Liver (tissue), 7 donors: ENCODE measurements at regions not wholly inside any gene's neighbourhood (a gene's known extent, or its start where the extent isn't known, plus 50 kb on each side); places are given as distances from the start of the nearest gene placed in this dataset.

Source experiments
- DNase-seq: peaks from one replicate; pipeline ENCODE4 v3.0.0-alpha.2; 2017; ENCODE audit warnings: low spot score
- H3K27ac ChIP-seq, 2 donors: one replicate each; pipeline ENCODE4 v1.7.0; 2013; ENCODE audit warnings: inconsistent platforms in 2 of 2, low read length in 2 of 2, control low read depth in 1 of 2, low read depth in 1 of 2, mild to moderate bottlenecking in 1 of 2
- H3K27me3 ChIP-seq, 4 donors: one replicate each; pipeline versions ENCODE4 v1.6.1 to v1.7.0; 2013; ENCODE audit warnings: low read length in 3 of 4, inconsistent platforms in 1 of 4, mild to moderate bottlenecking in 1 of 4, moderate library complexity in 1 of 4; ENCODE audit not compliant: control insufficient read depth in 4 of 4, insufficient read depth in 4 of 4
- H3K36me3 ChIP-seq, 4 donors: one replicate each; pipeline versions ENCODE4 v1.6.1 to v1.7.0; 2013; ENCODE audit warnings: low read length in 3 of 4, mild to moderate bottlenecking in 3 of 4, low read depth in 1 of 4, moderate library complexity in 1 of 4; ENCODE audit not compliant: control insufficient read depth in 4 of 4, insufficient read depth in 3 of 4
- H3K4me1 ChIP-seq, 4 donors: one replicate each; pipeline versions ENCODE4 v1.6.1 to v1.7.0; 2013; ENCODE audit warnings: low read length in 3 of 4, mild to moderate bottlenecking in 3 of 4, moderate library complexity in 1 of 4; ENCODE audit not compliant: control insufficient read depth in 4 of 4, insufficient read depth in 4 of 4
- H3K4me3 ChIP-seq, 3 donors: one replicate each; pipeline versions ENCODE4 v1.6.1 to v1.7.0; 2013; ENCODE audit warnings: low read length in 3 of 3, control low read depth in 1 of 3, low read depth in 1 of 3, mild to moderate bottlenecking in 1 of 3
- H3K9ac ChIP-seq, 2 donors: one replicate each; pipeline ENCODE4 v1.7.0; 2013; ENCODE audit warnings: low read length in 2 of 2, mild to moderate bottlenecking in 2 of 2, moderate library complexity in 2 of 2, control low read depth in 1 of 2, low read depth in 1 of 2
- H3K9me3 ChIP-seq, 4 donors: one replicate each; pipeline versions ENCODE4 v1.6.1 to v1.7.0; 2013; ENCODE audit warnings: low read length in 3 of 4; ENCODE audit not compliant: control insufficient read depth in 4 of 4
- EGR1 ChIP-seq, 2 donors: IDR thresholded peaks; 2 replicates each; pipeline ENCODE4 v1.6.1; 2016 to 2018; ENCODE audit warnings: antibody characterized with exemption in 2 of 2, low read depth in 2 of 2
- FOXA1 ChIP-seq: IDR thresholded peaks from 2 replicates; pipeline ENCODE4 v1.6.1; 2016; ENCODE audit warnings: antibody characterized with exemption
- FOXA2 ChIP-seq: IDR thresholded peaks from 2 replicates; pipeline ENCODE4 v1.6.1; 2016; ENCODE audit warnings: antibody characterized with exemption
- GABPA ChIP-seq, 2 donors: IDR thresholded peaks in 1 of 2; conservative IDR thresholded peaks in 1 of 2; 2 replicates each; pipeline ENCODE4 v1.6.1; 2016; ENCODE audit warnings: antibody characterized with exemption in 2 of 2, mild to moderate bottlenecking in 1 of 2, moderate library complexity in 1 of 2
- HNF4A ChIP-seq, 2 donors: conservative IDR thresholded peaks; 2 replicates each; pipeline ENCODE4 v1.6.1; 2016; ENCODE audit warnings: antibody characterized with exemption in 2 of 2, mild to moderate bottlenecking in 2 of 2
- HNF4G ChIP-seq: IDR thresholded peaks from 2 replicates; pipeline ENCODE4 v1.6.1; 2016; ENCODE audit warnings: antibody characterized with exemption
- JUND ChIP-seq, 2 donors: IDR thresholded peaks; 2 replicates each; pipeline ENCODE4 v1.6.1; 2016; ENCODE audit warnings: antibody characterized with exemption in 2 of 2
- NR2F2 ChIP-seq: IDR thresholded peaks from 2 replicates; pipeline ENCODE4 v1.6.1; 2016; ENCODE audit warnings: antibody characterized with exemption
- REST ChIP-seq: IDR thresholded peaks from 2 replicates; pipeline ENCODE4 v1.6.1; 2016; ENCODE audit warnings: antibody characterized with exemption, mild to moderate bottlenecking
- SP1 ChIP-seq: IDR thresholded peaks from 2 replicates; pipeline ENCODE4 v1.6.1; 2018; ENCODE audit warnings: antibody characterized with exemption, mild to moderate bottlenecking
- TAF1 ChIP-seq: conservative IDR thresholded peaks from 2 replicates; pipeline ENCODE4 v1.6.1; 2016; ENCODE audit warnings: antibody characterized with exemption, mild to moderate bottlenecking
- YY1 ChIP-seq: IDR thresholded peaks from 2 replicates; pipeline ENCODE4 v1.6.1; 2016; ENCODE audit warnings: antibody characterized with exemption, mild to moderate bottlenecking
- WGBS: extraction: QIAGEN DNeasy Blood & Tissue Kit; methylation state at CpG from one replicate; pipeline ENCODE4 v1.1.7; 2013; 5-methylcytosine and 5-hydroxymethylcytosine counted together
- donor health status: healthy.
- donor health status: healthy.
- donor health status: healthy.
- donor health status: healthy.

GRCh38 chr6:8361259-8361658 is 74.1 kb downstream of the SLC35B3 start:
- Histone ChIP-seq H3K27ac (no peak overlapping the region), H3K36me3 (no peaks in the 10 kb centered on the region), H3K9ac (no peak overlapping the region), H3K27me3 (peaks cover 0 to 4% (median 1%) of the 10 kb centered on the region in 4 donors), H3K4me3 (no peak overlapping the region), H3K9me3 (peaks cover 0 to 3% (median 0%) of the 10 kb centered on the region in 4 donors), H3K4me1 (no peaks in the 10 kb centered on the region)
- DNase-seq: no peak
- 90% methylated on average over 8 of the region's 8 CpGs for WGBS
- TF ChIP-seq GABPA (IDR thresholded peaks at IDR 0.05 in 1 of 2, conservative IDR thresholded peaks at IDR 0.05 in 1 of 2) (no peak), HNF4A (conservative IDR thresholded peaks at IDR 0.05) (no peak), NR2F2 (no peak)

DNA sequence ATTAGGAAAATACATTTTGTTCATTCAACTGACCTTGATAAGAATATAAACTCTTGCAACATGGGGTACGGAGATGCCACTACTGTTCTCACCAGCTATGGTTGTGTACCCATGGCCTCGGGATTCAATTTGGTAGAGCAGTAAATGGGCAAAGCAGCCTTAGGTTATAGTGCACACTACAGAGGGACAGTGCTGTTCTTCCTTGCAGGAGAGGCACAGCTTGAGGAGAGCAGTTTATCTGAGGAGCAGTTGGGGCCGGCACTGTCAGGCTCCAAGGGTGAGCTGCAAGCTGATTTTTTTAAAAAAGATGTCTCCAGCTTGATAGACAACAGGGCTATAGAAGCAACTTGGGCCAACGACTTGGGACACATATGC is 82.4 kb downstream of the SLC35B3 start:
- TF ChIP-seq SP1 (no peak), GABPA (IDR thresholded peaks at IDR 0.05 in 1 of 2, conservative IDR thresholded peaks at IDR 0.05 in 1 of 2) (no peak), REST (no peak)
- WGBS: 81% methylated on average over 4 of the region's 4 CpGs

DNA sequence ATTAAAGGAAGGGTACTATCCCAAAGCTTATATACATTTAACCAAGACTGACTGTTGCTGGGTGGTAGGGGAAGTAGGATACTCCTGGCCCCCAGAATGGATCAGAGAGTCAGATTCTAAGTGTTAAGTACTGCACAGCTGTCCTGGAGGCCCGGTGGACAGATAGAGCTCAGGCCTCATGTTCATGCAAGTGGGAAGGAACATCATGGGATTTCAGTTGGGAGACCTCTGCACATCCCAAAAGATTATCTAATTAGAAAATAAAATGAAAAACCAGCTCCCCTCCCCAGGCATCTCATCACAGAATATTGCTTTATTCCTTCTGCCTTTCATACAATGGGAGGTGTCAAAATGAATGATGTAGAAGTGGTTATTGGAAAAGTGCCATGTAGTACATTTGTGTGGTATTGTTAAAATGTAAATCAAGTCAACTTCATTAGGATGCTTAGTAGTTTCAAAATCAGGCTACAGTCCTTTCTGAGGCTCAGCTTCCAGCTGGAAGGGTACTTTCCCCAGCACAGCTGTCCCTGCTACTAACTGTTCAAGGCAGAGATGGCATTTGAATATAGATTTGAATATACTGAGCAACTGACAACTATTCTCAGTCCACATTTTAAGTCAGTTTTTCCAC is 82.9 kb downstream of the SLC35B3 start:
- 80% methylated on average over 1 of the region's 1 CpG for WGBS
- no peak overlapping the region for H3K4me3 ChIP-seq
- no peaks in the 10 kb centered on the region for H3K36me3 ChIP-seq
- no peaks in the 10 kb centered on the region for H3K4me1 ChIP-seq
- H3K9ac ChIP-seq: no peak overlapping the region
- no peak for DNase-seq
- H3K27me3 ChIP-seq: peaks cover 0 to 4% (median 0%) of the 10 kb centered on the region in 4 donors
- no peak overlapping the region for H3K27ac ChIP-seq
- H3K9me3 ChIP-seq: no peaks in the 10 kb centered on the region
- TF ChIP-seq NR2F2: no peak
- TF ChIP-seq EGR1 (IDR thresholded peaks at IDR 0.05; ENCODE audit: low read depth in 2 of 2): no peak
- no peak for TF ChIP-seq JUND (IDR thresholded peaks at IDR 0.05)
- TF ChIP-seq TAF1: no peak
- no peak for TF ChIP-seq YY1
- no peak for TF ChIP-seq SP1
- no peak for TF ChIP-seq FOXA2
- TF ChIP-seq REST: no peak
- no peak for TF ChIP-seq FOXA1
- TF ChIP-seq HNF4G: no peak

More for the DNA sequence above, 82.4 kb downstream of the SLC35B3 start:
- Histone ChIP-seq H3K4me1 (no peaks in the 10 kb centered on the region), H3K9ac (no peak overlapping the region), H3K36me3 (no peaks in the 10 kb centered on the region), H3K4me3 (no peak overlapping the region), H3K27ac (no peak overlapping the region), H3K9me3 (no peaks in the 10 kb centered on the region), H3K27me3 (peaks cover 0 to 4% (median 0%) of the 10 kb centered on the region in 4 donors)
- no peak for DNase-seq
